ENCODE measurements at regions not wholly inside any gene's neighbourhood (a gene's known extent, or its start where the extent isn't known, plus 50 kb on each side); places are given as distances from the start of the nearest gene placed in this dataset.

GRCh38 chr3:105938101-105938500 is 69.3 kb upstream of the CBLB start:
- DNase-seq (peak in 1 of 4 donors; percentile 12), ATAC-seq (peak; percentile 50)

GRCh38 chr3:105938806-105939205 is 70.0 kb upstream of the CBLB start:
- H3K27me3 ChIP-seq: no peaks in the 10 kb centered on the region
- no peak for DNase-seq
- H3K36me3 ChIP-seq (replicated peaks in 1 of 2; ENCODE audit: insufficient read depth in 1 of 2, low read depth in 2 of 2): no peaks in the 10 kb centered on the region
- no peak for ATAC-seq
- intact Hi-C loops (cut with DNase I): no loop called here
- H3K9me3 ChIP-seq: no peaks in the 10 kb centered on the region
- no peak overlapping the region for H3K4me3 ChIP-seq
- no peak overlapping the region for H3K27ac ChIP-seq
- peaks cover 6% of the 10 kb centered on the region for H3K4me1 ChIP-seq
- 56 to 58% methylated on average over 2 of the region's 2 CpGs for WGBS, 2 donors
- TF ChIP-seq POLR2A (IDR thresholded peaks at IDR 0.05): no peak
- TF ChIP-seq, protein P1, sequence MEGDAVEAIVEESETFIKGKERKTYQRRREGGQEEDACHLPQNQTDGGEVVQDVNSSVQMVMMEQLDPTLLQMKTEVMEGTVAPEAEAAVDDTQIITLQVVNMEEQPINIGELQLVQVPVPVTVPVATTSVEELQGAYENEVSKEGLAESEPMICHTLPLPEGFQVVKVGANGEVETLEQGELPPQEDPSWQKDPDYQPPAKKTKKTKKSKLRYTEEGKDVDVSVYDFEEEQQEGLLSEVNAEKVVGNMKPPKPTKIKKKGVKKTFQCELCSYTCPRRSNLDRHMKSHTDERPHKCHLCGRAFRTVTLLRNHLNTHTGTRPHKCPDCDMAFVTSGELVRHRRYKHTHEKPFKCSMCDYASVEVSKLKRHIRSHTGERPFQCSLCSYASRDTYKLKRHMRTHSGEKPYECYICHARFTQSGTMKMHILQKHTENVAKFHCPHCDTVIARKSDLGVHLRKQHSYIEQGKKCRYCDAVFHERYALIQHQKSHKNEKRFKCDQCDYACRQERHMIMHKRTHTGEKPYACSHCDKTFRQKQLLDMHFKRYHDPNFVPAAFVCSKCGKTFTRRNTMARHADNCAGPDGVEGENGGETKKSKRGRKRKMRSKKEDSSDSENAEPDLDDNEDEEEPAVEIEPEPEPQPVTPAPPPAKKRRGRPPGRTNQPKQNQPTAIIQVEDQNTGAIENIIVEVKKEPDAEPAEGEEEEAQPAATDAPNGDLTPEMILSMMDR (IDR thresholded peaks at IDR 0.05): no peak

More at GRCh38 chr3:105938101-105938500, 69.3 kb upstream of the CBLB start:
- H3K36me3 ChIP-seq (replicated peaks in 1 of 2; ENCODE audit: insufficient read depth in 1 of 2, low read depth in 2 of 2): no peaks in the 10 kb centered on the region
- no peaks in the 10 kb centered on the region for H3K9me3 ChIP-seq
- TF ChIP-seq, protein P1 (IDR thresholded peaks at IDR 0.05): no peak
- TF ChIP-seq POLR2A (IDR thresholded peaks at IDR 0.05): no peak
- intact Hi-C loops (cut with DNase I): no loop called here
- H3K27ac ChIP-seq: no peak overlapping the region
- H3K4me1 ChIP-seq: peaks cover 6% of the 10 kb centered on the region
- H3K27me3 ChIP-seq: no peaks in the 10 kb centered on the region
- H3K4me3 ChIP-seq: no peak overlapping the region
- 17 to 20% methylated on average over 3 of the region's 3 CpGs for WGBS, 2 donors

- no peak overlapping the region for H3K4me3 ChIP-seq
- intact Hi-C loops (cut with DNase I): no loop called here
- H3K9me3 ChIP-seq: no peaks in the 10 kb centered on the region
- TF ChIP-seq POLR2A (IDR thresholded peaks at IDR 0.05): no peak
- TF ChIP-seq, protein P1 (IDR thresholded peaks at IDR 0.05): no peak
- ATAC-seq (no peak), DNase-seq (no peak)
- H3K27ac ChIP-seq: no peak overlapping the region
- no peaks in the 10 kb centered on the region for H3K4me1 ChIP-seq
- H3K27me3 ChIP-seq: no peaks in the 10 kb centered on the region
- no peaks in the 10 kb centered on the region for H3K36me3 ChIP-seq (replicated peaks in 1 of 2; ENCODE audit: insufficient read depth in 1 of 2, low read depth in 2 of 2)
Measured at GRCh38 chr3:105944276-105944675, 75.5 kb upstream of the CBLB start.

- ATAC-seq (no peak), DNase-seq (no peak)
- no peaks in the 10 kb centered on the region for H3K4me1 ChIP-seq
- intact Hi-C loops (cut with DNase I): no loop called here
- H3K4me3 ChIP-seq: no peak overlapping the region
- no peaks in the 10 kb centered on the region for H3K9me3 ChIP-seq
- TF ChIP-seq, protein P1 (IDR thresholded peaks at IDR 0.05): no peak
- TF ChIP-seq POLR2A (IDR thresholded peaks at IDR 0.05): no peak
- no peak overlapping the region for H3K27ac ChIP-seq
- no peaks in the 10 kb centered on the region for H3K36me3 ChIP-seq (replicated peaks in 1 of 2; ENCODE audit: insufficient read depth in 1 of 2, low read depth in 2 of 2)
- 71 to 76% methylated on average over 3 of the region's 3 CpGs for WGBS, 2 donors
- no peaks in the 10 kb centered on the region for H3K27me3 ChIP-seq
Measured at GRCh38 chr3:105944721-105945120, 75.9 kb upstream of the CBLB start.

DNA sequence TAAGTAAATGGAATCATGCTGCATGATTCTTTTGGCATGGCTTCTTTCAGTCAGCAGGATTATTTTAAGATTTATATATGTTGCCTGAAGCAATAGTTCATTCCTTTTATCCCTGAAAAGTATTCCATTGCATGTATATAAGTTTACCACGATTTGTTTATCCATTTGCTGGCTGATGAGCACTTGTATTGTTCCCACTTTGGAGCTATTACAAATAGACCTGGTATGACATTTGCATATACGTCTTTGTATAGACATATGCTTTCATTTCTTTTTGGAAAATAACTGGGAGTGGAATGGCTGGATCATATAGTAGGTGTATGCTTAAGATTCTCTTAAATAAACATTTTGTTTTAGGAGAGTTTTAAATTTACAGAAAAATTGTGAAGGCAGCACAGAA is 79.3 kb upstream of the CBLB start:
- intact Hi-C loops (cut with DNase I): no loop called here
- TF ChIP-seq POLR2A (IDR thresholded peaks at IDR 0.05): no peak
- TF ChIP-seq, protein P1 (IDR thresholded peaks at IDR 0.05): no peak
- Histone ChIP-seq H3K4me3 (no peak overlapping the region), H3K27ac (no peak overlapping the region), H3K9me3 (no peaks in the 10 kb centered on the region), H3K4me1 (no peaks in the 10 kb centered on the region), H3K27me3 (no peaks in the 10 kb centered on the region), H3K36me3 (replicated peaks in 1 of 2; ENCODE audit: insufficient read depth in 1 of 2, low read depth in 2 of 2) (no peaks in the 10 kb centered on the region)
- no peak for DNase-seq
- no peak for ATAC-seq
- 64 to 72% methylated on average over 2 of the region's 2 CpGs for WGBS, 2 donors

Measured in body of pancreas (tissue), 4 donors.